ENCODE measurements at regions not wholly inside any gene's neighbourhood (a gene's known extent, or its start where the extent isn't known, plus 50 kb on each side); places are given as distances from the start of the nearest gene placed in this dataset.

DNA sequence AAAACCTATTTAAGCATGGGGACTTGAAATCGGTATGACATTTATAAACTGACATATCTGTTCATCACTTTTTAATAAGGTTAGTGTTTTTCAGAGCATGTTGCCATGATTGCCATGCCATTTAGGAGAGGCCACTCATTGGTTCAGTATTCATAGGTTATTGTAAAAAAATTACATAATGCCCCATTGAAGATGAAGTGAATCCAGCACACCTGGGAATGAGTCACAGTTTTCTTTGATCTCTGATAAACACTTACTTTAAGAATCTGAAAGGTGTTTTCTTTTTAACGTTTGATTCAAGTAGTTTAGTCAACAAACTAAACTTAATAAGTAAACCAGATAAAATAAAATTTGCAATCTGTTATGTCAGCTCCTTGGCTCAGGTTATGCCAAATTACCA is 278.3 kb downstream of the ARL4A start:
- peak; percentile 4 to 48 for DNase-seq
- Histone ChIP-seq H3K9me2 (ENCODE audit: insufficient read depth) (peaks cover 2% of the 10 kb centered on the region), H2AFZ (no peak overlapping the region), H3K36me3 (ENCODE audit: low read depth) (no peaks in the 10 kb centered on the region), H3K27me3 (ENCODE audit: insufficient read depth, low read depth) (no peaks in the 10 kb centered on the region), H3K4me2 (no peak overlapping the region), H4K20me1 (ENCODE audit: insufficient read depth) (no peaks in the 10 kb centered on the region), H3K9me3 (ENCODE audit: insufficient read depth, low read depth) (no peaks in the 10 kb centered on the region), H3K4me1 (replicated peaks; ENCODE audit: insufficient read depth) (peaks cover 6% of the 10 kb centered on the region; the same call in 1 of the 2 replicates), H3K4me3 (no peak overlapping the region), H3K79me2 (ENCODE audit: low read depth) (no peaks in the 10 kb centered on the region), H3F3A (ENCODE audit: insufficient read depth, low read depth) (no peaks in the 10 kb centered on the region), H3K27ac (no peak overlapping the region)
- POLR2A ChIA-PET (ENCODE audit: unreplicated experiment), result no interaction called here
- no TSS peak for BruUV-seq (replicated peaks)
- intact Hi-C loops (cut with micrococcal nuclease; ENCODE audit: unreplicated experiment), result no loop called here
- CTCF ChIA-PET, result no interaction called here
- TF ChIP-seq EZH2 (IDR thresholded peaks at IDR 0.05; ENCODE audit: low read depth), result no peak
- TF ChIP-seq, protein P1, sequence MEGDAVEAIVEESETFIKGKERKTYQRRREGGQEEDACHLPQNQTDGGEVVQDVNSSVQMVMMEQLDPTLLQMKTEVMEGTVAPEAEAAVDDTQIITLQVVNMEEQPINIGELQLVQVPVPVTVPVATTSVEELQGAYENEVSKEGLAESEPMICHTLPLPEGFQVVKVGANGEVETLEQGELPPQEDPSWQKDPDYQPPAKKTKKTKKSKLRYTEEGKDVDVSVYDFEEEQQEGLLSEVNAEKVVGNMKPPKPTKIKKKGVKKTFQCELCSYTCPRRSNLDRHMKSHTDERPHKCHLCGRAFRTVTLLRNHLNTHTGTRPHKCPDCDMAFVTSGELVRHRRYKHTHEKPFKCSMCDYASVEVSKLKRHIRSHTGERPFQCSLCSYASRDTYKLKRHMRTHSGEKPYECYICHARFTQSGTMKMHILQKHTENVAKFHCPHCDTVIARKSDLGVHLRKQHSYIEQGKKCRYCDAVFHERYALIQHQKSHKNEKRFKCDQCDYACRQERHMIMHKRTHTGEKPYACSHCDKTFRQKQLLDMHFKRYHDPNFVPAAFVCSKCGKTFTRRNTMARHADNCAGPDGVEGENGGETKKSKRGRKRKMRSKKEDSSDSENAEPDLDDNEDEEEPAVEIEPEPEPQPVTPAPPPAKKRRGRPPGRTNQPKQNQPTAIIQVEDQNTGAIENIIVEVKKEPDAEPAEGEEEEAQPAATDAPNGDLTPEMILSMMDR (conservative IDR thresholded peaks at IDR 0.05), result no peak

DNA sequence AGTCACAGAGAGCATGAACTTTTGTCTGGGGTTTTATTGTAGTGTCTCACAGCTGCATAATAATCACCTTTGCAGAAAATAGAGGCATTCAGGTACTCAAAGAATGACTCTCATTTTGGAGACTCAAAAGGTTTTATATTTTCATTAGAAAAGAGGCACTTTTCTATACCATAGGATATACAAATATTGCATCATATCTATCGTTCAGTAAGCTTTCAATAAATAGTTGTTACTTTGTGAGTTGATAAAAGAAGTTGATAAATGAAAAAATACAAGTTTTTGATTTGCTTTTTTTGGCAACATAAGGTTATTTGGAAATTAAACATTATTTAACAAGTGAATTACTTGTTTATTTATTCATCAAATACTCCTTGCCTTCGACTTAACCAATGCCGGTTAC is 279.9 kb downstream of the ARL4A start:
- H3K4me3 ChIP-seq, result no peak overlapping the region
- H3K9me2 ChIP-seq (ENCODE audit: insufficient read depth), result peaks cover 2% of the 10 kb centered on the region
- CTCF ChIA-PET, result interaction anchor here (0.6 kb wide), 1 partner anchor 281 kb away, joined by 4 read pairs; no protein-coding TSS in a partner anchor
- H3F3A ChIP-seq (ENCODE audit: insufficient read depth, low read depth), result no peaks in the 10 kb centered on the region
- no peak overlapping the region for H2AFZ ChIP-seq
- H4K20me1 ChIP-seq (ENCODE audit: insufficient read depth), result no peaks in the 10 kb centered on the region
- POLR2A ChIA-PET (ENCODE audit: unreplicated experiment), result no interaction called here
- no peak for TF ChIP-seq EZH2 (IDR thresholded peaks at IDR 0.05; ENCODE audit: low read depth)
- TF ChIP-seq, protein P1 (conservative IDR thresholded peaks at IDR 0.05), result no peak
- no peak for DNase-seq
- H3K4me2 ChIP-seq, result no peak overlapping the region
- no peaks in the 10 kb centered on the region for H3K79me2 ChIP-seq (ENCODE audit: low read depth)
- no peaks in the 10 kb centered on the region for H3K27me3 ChIP-seq (ENCODE audit: insufficient read depth, low read depth)
- H3K27ac ChIP-seq, result no peak overlapping the region
- no TSS peak for BruUV-seq (replicated peaks)
- peaks cover 6% of the 10 kb centered on the region; the same call in 1 of the 2 replicates for H3K4me1 ChIP-seq (replicated peaks; ENCODE audit: insufficient read depth)
- intact Hi-C loops (cut with micrococcal nuclease; ENCODE audit: unreplicated experiment), result no loop called here
- no peaks in the 10 kb centered on the region for H3K36me3 ChIP-seq (ENCODE audit: low read depth)
- H3K9me3 ChIP-seq (ENCODE audit: insufficient read depth, low read depth), result no peaks in the 10 kb centered on the region

DNA sequence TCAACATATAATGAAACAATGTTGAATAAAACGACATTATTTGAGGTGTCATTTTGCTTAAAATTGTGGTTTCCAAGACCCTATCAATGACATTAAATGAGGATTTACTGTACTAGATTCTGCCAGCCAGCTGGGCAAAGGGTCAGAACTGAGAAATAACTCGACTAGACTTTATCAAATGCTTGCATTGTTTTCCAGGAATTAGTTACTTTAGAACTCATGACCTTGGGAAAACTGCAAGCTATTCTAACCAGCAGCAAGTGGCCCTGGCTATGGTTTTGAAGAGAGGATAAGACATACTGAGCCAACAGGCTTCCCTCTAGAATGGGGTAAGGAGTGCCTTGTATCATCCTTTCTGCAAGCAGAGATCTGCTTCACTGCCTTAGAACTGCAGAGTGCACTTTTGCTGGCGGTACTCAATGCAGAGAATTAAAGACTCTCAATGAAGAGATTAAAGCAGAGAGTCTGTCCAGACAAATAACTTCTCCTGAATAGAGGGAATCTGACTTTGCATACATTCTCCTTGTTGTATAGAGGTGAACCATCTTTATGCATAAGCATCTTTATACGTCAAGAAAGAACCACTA is 281.5 kb downstream of the ARL4A start:
- no peaks in the 10 kb centered on the region for H3K79me2 ChIP-seq (ENCODE audit: low read depth)
- H3K4me2 ChIP-seq, result no peak overlapping the region
- no peak overlapping the region for H2AFZ ChIP-seq
- CTCF ChIA-PET, result interaction anchor here (0.6 kb wide), 1 partner anchor 277 kb away, joined by 4 read pairs; no protein-coding TSS in a partner anchor
- peaks cover 6% of the 10 kb centered on the region; the same call in 1 of the 2 replicates for H3K4me1 ChIP-seq (replicated peaks; ENCODE audit: insufficient read depth)
- no peak overlapping the region for H3K27ac ChIP-seq
- DNase-seq, result no peak
- H3K9me2 ChIP-seq (ENCODE audit: insufficient read depth), result no peaks in the 10 kb centered on the region; the same call in 1 of the 2 replicates
- H3K27me3 ChIP-seq (ENCODE audit: insufficient read depth, low read depth), result no peaks in the 10 kb centered on the region
- H4K20me1 ChIP-seq (ENCODE audit: insufficient read depth), result no peaks in the 10 kb centered on the region
- no peaks in the 10 kb centered on the region for H3F3A ChIP-seq (ENCODE audit: insufficient read depth, low read depth)
- POLR2A ChIA-PET (ENCODE audit: unreplicated experiment), result no interaction called here
- no peak overlapping the region for H3K4me3 ChIP-seq
- H3K9me3 ChIP-seq (ENCODE audit: insufficient read depth, low read depth), result no peaks in the 10 kb centered on the region
- no TSS peak for BruUV-seq (replicated peaks)
- TF ChIP-seq, protein P1 (conservative IDR thresholded peaks at IDR 0.05), result no peak
- no peak for TF ChIP-seq EZH2 (IDR thresholded peaks at IDR 0.05; ENCODE audit: low read depth)
- intact Hi-C loops (cut with micrococcal nuclease; ENCODE audit: unreplicated experiment), result no loop called here
- no peaks in the 10 kb centered on the region for H3K36me3 ChIP-seq (ENCODE audit: low read depth)

Data from PC-9 (cell line).